GM18499 (cell line): ENCODE measurements at regions not wholly inside any gene's neighbourhood (a gene's known extent, or its start where the extent isn't known, plus 50 kb on each side); places are given as distances from the start of the nearest gene placed in this dataset.

Source experiments
- ATAC-seq: cut with Tn5 transposase; IDR thresholded peaks from one replicate; pipeline ENCODE4 v1.9.1; 2021; ENCODE audit warnings: moderate number of reproducible peaks; ENCODE audit not compliant: insufficient read depth, unreplicated experiment

DNA sequence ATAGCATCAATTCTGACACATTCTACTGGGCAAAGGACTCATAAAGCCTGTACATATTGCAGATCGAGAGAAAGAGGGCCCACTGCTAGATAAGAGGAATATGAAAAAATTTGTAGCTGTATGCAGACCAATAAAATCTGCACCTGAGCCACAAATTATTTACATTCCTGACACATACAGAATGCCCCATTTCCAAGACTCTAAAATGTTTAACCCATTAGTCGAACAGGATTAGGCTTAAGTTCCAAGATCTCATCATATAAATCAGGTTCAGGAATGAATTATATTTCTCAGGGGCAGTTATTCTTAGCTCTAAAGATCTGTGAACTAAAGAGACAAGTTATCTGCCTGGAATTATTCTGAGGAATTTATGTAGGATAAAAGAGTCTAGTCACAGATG is 1615.8 kb downstream of the ARAP2 start:
- no peak for ATAC-seq

GRCh38 chr4:34629451-34629850 is 1614.9 kb downstream of the ARAP2 start:
- no peak for ATAC-seq

DNA sequence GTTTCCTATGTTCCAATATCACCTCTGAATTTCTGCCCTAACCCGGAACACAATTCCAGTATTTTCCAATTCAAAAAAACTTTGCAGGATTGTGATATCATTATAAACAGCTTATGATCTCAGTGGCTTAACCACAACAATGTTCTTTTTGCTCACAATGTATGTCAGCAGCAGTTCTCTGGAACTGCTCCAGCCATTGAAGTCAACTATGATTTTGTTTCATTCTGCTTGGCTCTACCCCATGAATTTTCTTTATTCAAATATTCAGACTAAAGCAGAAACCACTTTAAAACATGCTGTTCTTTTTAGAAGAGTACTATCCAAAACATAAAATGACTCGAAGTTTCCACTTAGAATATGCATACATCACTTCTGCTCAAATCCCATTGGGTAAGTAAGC is 1611.1 kb downstream of the ARAP2 start:
- ATAC-seq, result no peak

DNA sequence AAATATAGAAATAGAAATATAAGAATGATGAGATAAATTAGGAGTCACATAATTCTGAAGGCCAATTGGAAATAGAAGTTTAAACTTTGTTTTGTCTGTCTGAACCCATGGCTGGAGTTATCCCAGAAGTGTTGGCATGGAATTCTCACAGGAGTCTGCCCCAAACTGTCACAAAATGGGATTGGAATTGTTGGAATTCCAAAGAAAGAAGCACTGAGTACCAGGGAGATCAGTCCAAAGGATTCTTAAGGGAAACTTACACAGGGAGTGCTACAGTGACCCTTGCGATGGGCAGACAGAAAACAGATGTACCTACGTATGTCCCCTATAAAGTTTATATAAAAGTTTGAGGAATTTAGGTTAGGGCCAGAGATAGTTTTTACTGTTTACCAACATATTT is 1607.7 kb downstream of the ARAP2 start:
- no peak for ATAC-seq

- no peak for ATAC-seq
Observed at GRCh38 chr4:34643476-34643875, 1600.8 kb downstream of the ARAP2 start.

DNA sequence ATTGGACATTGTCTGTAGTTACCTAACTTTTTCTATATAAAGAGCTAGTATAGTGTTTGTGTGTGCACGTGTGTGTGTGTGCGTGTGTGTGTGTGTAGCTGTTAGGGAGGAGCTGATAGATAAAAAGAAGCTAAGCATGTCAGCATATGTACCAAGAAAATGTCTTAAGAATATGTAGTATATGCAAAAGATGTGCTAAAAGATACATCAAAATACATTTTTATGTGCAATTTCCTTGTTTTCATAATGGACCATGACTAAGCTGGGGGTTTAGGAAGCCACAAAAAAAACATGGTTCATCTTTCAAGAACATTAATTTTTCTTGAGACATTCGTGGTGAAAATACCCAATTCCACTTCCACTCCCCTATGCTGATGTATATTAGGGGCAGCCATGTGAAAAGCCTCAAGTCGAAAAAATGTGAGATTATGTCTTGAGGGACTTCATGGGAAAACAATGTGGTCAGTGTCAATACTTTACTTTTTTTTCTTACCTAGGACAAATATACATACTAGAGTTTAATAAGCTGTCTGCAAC is 1599.7 kb downstream of the ARAP2 start:
- ATAC-seq, result no peak

- no peak for ATAC-seq
Observed at GRCh38 chr4:34649716-34650115, 1594.6 kb downstream of the ARAP2 start.

- ATAC-seq, result no peak
Observed at GRCh38 chr4:34664051-34664450, 1580.3 kb downstream of the ARAP2 start.

- ATAC-seq, result no peak
Observed at GRCh38 chr4:34676400-34676799, 1567.9 kb downstream of the ARAP2 start.

GRCh38 chr4:34678431-34678830 is 1565.9 kb downstream of the ARAP2 start:
- ATAC-seq, result no peak

DNA sequence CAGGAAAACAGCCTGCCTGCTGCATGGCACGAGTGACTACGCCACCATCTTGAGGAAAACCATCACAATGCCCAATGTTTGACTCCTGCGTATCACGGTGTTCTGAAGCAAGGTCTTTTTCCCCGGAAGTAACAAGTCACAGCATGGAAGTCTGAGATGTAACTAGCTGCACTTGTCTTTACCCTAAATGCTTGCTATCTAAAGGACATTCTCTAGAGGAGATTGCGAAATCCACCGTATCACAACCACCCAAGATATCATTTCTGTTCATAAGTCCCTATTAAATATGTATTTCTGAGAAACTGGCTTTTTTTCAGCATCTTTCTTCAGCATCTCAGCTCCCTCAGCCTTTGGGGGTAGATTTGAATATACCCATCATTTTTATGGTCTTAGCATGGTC is 1565.1 kb downstream of the ARAP2 start:
- ATAC-seq, result no peak

GRCh38 chr4:34709564-34709963 is 1534.8 kb downstream of the ARAP2 start:
- ATAC-seq, result no peak

- no peak for ATAC-seq
Observed at GRCh38 chr4:34718576-34719245, 1525.6 kb downstream of the ARAP2 start.

DNA sequence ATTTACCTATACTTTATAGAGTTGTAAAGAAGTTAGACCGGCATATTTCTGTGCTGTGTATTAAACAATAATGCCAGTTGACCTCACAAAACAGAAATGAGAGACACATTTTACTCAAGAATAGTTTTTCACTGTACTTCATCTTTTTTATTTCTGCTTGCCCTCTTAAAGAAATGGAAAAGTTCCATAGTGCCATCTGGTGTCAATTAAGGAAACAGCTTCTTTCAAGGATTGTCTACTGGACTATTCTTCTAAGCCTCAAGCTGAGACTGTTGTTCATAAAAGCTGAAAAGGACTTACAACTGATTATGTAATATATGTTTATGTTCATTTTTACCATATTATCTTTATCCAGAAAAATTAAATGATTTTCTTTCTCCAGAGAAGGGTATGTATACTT is 1523.7 kb downstream of the ARAP2 start:
- ATAC-seq, result no peak

DNA sequence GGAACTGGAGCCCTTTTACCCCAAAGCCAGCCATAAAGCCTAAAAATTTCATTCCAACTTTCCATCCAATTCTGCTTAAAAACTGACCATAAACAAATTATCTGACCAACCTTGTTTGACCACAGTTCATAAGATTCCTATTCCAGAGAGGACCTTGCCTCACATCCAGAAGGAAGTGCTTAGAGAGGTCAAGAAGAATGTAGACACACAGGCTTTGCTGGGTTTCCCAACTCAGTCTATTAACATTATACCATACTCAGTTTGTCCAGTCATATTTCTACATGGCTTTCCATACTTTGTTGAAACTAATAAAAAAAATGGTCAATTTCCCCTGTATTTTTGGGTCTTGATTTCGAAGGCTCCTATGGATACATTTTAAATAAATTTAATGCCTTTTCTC is 1522.5 kb downstream of the ARAP2 start:
- no peak for ATAC-seq

GRCh38 chr4:34723605-34724004 is 1520.7 kb downstream of the ARAP2 start:
- ATAC-seq, result no peak

- ATAC-seq, result no peak
Observed at GRCh38 chr4:34724491-34724890, 1519.8 kb downstream of the ARAP2 start.

- no peak for ATAC-seq
Observed at GRCh38 chr4:34731070-34731469, 1513.2 kb downstream of the ARAP2 start.

- no peak for ATAC-seq
Observed at GRCh38 chr4:34732176-34732950, 1512.0 kb downstream of the ARAP2 start.

DNA sequence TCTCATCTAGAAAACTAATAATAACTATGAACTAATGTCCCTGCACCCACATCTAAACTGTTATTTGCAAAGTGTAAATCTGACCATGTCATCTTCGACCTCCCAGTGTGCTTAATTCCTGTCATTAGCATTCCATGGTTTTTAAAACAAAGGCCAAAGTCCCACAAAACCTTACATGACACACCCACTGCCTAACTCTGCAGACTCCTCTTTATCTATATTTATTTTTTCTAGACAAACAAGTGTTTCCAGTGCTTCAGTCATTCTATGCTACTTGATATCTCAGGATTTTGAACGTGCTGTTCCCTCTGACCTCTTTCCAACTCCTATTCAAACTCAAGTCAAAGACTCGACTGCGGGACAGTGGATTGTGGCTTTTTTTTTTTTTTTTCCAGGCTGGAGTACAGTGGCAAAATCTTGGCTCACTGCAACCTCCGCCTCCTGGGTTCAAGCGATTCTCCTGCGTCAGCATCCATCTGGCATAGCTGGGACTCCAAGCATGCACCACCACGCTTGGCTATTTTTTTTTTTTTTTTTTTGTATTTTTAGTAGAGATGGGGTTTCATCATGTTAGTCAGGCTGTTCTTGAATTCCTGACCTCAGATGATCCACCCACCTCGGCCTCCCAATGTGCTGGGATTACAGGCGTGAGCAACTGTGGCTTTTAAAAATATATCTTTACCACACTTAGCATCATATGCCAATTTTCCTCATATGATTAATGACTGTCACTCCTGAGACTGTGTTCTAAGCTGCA is 1511.0 kb downstream of the ARAP2 start:
- no peak for ATAC-seq

DNA sequence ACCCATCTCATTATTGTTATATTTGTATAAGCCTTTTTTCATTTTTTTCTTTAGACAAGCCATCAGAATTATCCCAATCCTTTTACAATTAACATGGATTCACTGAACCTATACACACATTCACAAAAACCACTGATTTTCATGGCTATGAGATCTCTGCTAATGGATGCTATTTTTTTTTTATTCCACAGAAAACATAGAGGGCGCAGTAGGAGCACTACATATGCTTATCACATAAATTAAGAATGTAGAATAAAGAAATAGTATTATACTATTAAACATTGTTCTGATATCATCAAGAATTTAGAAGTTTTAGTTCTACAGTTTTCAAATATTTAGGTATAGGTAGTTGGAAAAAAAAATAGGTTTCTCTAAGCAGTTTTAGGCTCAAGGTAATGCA is 1477.4 kb downstream of the ARAP2 start:
- no peak for ATAC-seq
